DND-41 (cell line): ENCODE measurements at regions not wholly inside any gene's neighbourhood (a gene's known extent, or its start where the extent isn't known, plus 50 kb on each side); places are given as distances from the start of the nearest gene placed in this dataset.

Experiments used
- EZH2 ChIP-seq: IDR thresholded peaks from 3 replicates; pipeline ENCODE4 v1.6.1; 2012; ENCODE audit warnings: borderline replicate concordance, low read depth, mild to moderate bottlenecking, moderate library complexity, low read length, inconsistent platforms; ENCODE audit not compliant: severe bottlenecking
- TF ChIP-seq, protein P1 (sequence below): IDR thresholded peaks from 2 replicates; pipeline ENCODE4 v1.5.1; 2012; ENCODE audit warnings: borderline replicate concordance, low read length, moderate library complexity, mild to moderate bottlenecking; ENCODE audit not compliant: poor library complexity, severe bottlenecking; ENCODE audit errors: extremely low read depth

- TF ChIP-seq, protein P1, sequence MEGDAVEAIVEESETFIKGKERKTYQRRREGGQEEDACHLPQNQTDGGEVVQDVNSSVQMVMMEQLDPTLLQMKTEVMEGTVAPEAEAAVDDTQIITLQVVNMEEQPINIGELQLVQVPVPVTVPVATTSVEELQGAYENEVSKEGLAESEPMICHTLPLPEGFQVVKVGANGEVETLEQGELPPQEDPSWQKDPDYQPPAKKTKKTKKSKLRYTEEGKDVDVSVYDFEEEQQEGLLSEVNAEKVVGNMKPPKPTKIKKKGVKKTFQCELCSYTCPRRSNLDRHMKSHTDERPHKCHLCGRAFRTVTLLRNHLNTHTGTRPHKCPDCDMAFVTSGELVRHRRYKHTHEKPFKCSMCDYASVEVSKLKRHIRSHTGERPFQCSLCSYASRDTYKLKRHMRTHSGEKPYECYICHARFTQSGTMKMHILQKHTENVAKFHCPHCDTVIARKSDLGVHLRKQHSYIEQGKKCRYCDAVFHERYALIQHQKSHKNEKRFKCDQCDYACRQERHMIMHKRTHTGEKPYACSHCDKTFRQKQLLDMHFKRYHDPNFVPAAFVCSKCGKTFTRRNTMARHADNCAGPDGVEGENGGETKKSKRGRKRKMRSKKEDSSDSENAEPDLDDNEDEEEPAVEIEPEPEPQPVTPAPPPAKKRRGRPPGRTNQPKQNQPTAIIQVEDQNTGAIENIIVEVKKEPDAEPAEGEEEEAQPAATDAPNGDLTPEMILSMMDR = no peak
- no peak for TF ChIP-seq EZH2
Measured at GRCh38 chr22:48156603-48157355, 1394.3 kb downstream of the TBC1D22A start.
